ENCODE measurements at regions not wholly inside any gene's neighbourhood (a gene's known extent, or its start where the extent isn't known, plus 50 kb on each side); places are given as distances from the start of the nearest gene placed in this dataset.

DNA sequence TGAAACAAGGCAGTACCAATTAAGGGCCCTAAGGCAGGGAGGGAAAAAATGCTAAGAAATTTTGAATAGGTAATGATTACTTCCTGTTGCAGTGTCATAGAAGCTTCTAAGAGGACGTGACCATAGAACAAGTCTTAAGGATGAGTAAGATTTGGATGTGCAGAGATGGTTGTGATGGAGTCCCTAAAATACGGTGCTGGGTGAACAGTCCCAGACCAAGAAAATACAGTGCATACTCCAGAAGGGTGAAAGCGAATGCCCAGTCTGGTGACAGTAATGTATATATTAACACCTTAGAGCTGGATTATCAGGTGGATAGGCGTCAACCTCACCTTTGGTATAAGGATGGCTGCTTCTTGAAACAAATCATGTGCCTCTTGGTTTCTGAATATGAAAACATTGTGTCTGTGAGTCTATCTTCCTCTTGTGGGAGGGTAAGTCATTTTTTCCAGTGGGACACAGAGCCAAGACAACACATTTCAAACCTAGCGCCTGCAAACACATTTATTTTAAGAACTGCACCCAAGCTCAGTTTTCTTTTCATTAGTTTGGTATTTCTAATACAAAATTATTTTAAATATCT, 101.2 kb upstream of the TP63 start:
- Histone ChIP-seq H2BK15ac (ENCODE audit: low read depth, low read length) (no peak overlapping the region), H3K9me3 (ENCODE audit: control insufficient read depth, insufficient read depth, low read length) (no peaks in the 10 kb centered on the region), H2BK120ac (ENCODE audit: low read depth, low read length) (no peak overlapping the region), H3K4ac (ENCODE audit: low read depth, low read length) (no peak overlapping the region), H3K79me1 (ENCODE audit: low read depth in 1 of 2, low read length in 2 of 2) (no peaks in the 10 kb centered on the region), H3K18ac (ENCODE audit: low read depth, low read length) (no peak overlapping the region), H3K27ac (ENCODE audit: insufficient read depth, low read length) (no peak overlapping the region), H2AK5ac (ENCODE audit: low read depth, low read length) (no peak overlapping the region), H4K20me1 (ENCODE audit: insufficient read depth, low read length) (no peaks in the 10 kb centered on the region), H2BK5ac (ENCODE audit: low read depth, low read length, poor library complexity, severe bottlenecking) (no peak overlapping the region), H2AK9ac (replicated peaks; ENCODE audit: low read depth, low read length, poor library complexity) (no peak overlapping the region), H3K4me2 (ENCODE audit: low read depth, low read length) (no peak overlapping the region), H3K4me1 (ENCODE audit: control insufficient read depth, insufficient read depth, low read length) (no peaks in the 10 kb centered on the region), H4K91ac (ENCODE audit: insufficient read depth, low read depth, low read length) (no peak overlapping the region), H4K8ac (ENCODE audit: low read depth in 2 of 2, low read length in 2 of 2) (no peak overlapping the region), H3K36me3 (ENCODE audit: control insufficient read depth, insufficient read depth, low read length) (no peaks in the 10 kb centered on the region), H2AFZ (replicated peaks; ENCODE audit: low read length, poor library complexity) (no peak overlapping the region), H3K9ac (ENCODE audit: low read depth, low read length) (no peak overlapping the region), H3K14ac (replicated peaks; ENCODE audit: low read depth, low read length) (no peak overlapping the region), H2BK20ac (ENCODE audit: low read depth, low read length) (no peak overlapping the region), H3K9me1 (ENCODE audit: insufficient read depth, low read length) (no peaks in the 10 kb centered on the region), H3K56ac (ENCODE audit: extremely low read depth, insufficient read depth, low read length) (no peak overlapping the region), H4K5ac (ENCODE audit: low read depth, low read length) (no peak overlapping the region), H3K23ac (ENCODE audit: low read depth, low read length) (no peak overlapping the region), H3K27me3 (ENCODE audit: control insufficient read depth, insufficient read depth, low read length) (no peaks in the 10 kb centered on the region), H3K4me3 (ENCODE audit: insufficient read depth, low read depth, low read length) (no peak overlapping the region)
- POLR2A ChIA-PET (ENCODE audit: unreplicated experiment): no interaction called here
- intact Hi-C loops (cut with micrococcal nuclease) (no loop called here), dilution Hi-C loops (cut with HindIII; ENCODE audit: low sequenced_read_pairs, unreplicated experiment) (no loop called here), in situ Hi-C loops (cut with MboI; ENCODE audit: low sequenced_read_pairs) (no loop called here)
- WGBS, 2 experiments (ENCODE audit: extremely low coverage in 2 of 2, insufficient read length in 1 of 2): no CpG with 5 or more reads among the region's 5 CpGs
- ATAC-seq (ENCODE audit: low read depth) (no peak), DNase-seq (no peak)
- CTCF ChIA-PET: interaction anchor here (1.2 kb wide), 1 partner anchor 10 kb away, joined by 3 read pairs; no protein-coding TSS in a partner anchor
- TF ChIP-seq NFE2L2 (IDR thresholded peaks at IDR 0.05; ENCODE audit: low read depth, low read length) (no peak), RCOR1 (IDR thresholded peaks at IDR 0.05; ENCODE audit: insufficient replicate concordance, low read length) (no peak), RAD21 (IDR thresholded peaks at IDR 0.05; ENCODE audit: low read length) (no peak), POLR2A (IDR thresholded peaks at IDR 0.05; ENCODE audit: low read depth, low read length) (no peak), FOS (IDR thresholded peaks at IDR 0.05; ENCODE audit: low read depth, low read length) (no peak), MXI1 (IDR thresholded peaks at IDR 0.05; ENCODE audit: borderline replicate concordance, low read depth, low read length) (no peak), CHD1 (IDR thresholded peaks at IDR 0.05; ENCODE audit: low read depth, low read length) (no peak), MAZ (IDR thresholded peaks at IDR 0.05; ENCODE audit: borderline replicate concordance, low read depth, low read length) (no peak), SMC3 (IDR thresholded peaks at IDR 0.05; ENCODE audit: low read depth, low read length) (no peak), RFX5 (IDR thresholded peaks at IDR 0.05; ENCODE audit: low read depth, low read length) (no peak), CEBPB (IDR thresholded peaks at IDR 0.05; ENCODE audit: low read depth, low read length) (no peak), BHLHE40 (IDR thresholded peaks at IDR 0.05; ENCODE audit: low read depth, low read length) (no peak), MAFK (IDR thresholded peaks at IDR 0.05; ENCODE audit: low read depth, low read length) (no peak)
- TF ChIP-seq, protein P1, sequence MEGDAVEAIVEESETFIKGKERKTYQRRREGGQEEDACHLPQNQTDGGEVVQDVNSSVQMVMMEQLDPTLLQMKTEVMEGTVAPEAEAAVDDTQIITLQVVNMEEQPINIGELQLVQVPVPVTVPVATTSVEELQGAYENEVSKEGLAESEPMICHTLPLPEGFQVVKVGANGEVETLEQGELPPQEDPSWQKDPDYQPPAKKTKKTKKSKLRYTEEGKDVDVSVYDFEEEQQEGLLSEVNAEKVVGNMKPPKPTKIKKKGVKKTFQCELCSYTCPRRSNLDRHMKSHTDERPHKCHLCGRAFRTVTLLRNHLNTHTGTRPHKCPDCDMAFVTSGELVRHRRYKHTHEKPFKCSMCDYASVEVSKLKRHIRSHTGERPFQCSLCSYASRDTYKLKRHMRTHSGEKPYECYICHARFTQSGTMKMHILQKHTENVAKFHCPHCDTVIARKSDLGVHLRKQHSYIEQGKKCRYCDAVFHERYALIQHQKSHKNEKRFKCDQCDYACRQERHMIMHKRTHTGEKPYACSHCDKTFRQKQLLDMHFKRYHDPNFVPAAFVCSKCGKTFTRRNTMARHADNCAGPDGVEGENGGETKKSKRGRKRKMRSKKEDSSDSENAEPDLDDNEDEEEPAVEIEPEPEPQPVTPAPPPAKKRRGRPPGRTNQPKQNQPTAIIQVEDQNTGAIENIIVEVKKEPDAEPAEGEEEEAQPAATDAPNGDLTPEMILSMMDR (conservative IDR thresholded peaks at IDR 0.05; ENCODE audit: low read depth, low read length): no peak
- TF ChIP-seq, protein P2, sequence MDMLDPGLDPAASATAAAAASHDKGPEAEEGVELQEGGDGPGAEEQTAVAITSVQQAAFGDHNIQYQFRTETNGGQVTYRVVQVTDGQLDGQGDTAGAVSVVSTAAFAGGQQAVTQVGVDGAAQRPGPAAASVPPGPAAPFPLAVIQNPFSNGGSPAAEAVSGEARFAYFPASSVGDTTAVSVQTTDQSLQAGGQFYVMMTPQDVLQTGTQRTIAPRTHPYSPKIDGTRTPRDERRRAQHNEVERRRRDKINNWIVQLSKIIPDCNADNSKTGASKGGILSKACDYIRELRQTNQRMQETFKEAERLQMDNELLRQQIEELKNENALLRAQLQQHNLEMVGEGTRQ (IDR thresholded peaks at IDR 0.05; ENCODE audit: low read depth, low read length): no peak
- TF ChIP-seq, protein P3, sequence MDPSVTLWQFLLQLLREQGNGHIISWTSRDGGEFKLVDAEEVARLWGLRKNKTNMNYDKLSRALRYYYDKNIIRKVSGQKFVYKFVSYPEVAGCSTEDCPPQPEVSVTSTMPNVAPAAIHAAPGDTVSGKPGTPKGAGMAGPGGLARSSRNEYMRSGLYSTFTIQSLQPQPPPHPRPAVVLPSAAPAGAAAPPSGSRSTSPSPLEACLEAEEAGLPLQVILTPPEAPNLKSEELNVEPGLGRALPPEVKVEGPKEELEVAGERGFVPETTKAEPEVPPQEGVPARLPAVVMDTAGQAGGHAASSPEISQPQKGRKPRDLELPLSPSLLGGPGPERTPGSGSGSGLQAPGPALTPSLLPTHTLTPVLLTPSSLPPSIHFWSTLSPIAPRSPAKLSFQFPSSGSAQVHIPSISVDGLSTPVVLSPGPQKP (IDR thresholded peaks at IDR 0.05; ENCODE audit: borderline replicate concordance, low read depth, low read length): no peak
- no TSS peak for BruUV-seq (replicated peaks)
